ENCODE measurements at regions not wholly inside any gene's neighbourhood (a gene's known extent, or its start where the extent isn't known, plus 50 kb on each side); places are given as distances from the start of the nearest gene placed in this dataset.

- TF ChIP-seq ZNF462 (CRISPR knock-in tag; IDR thresholded peaks at IDR 0.05): no peak
- no peak for TF ChIP-seq ETS1 (IDR thresholded peaks at IDR 0.05)
- TF ChIP-seq ZNF331 (CRISPR knock-in tag; IDR thresholded peaks at IDR 0.05; ENCODE audit: low read depth): no peak
- TF ChIP-seq STAT1 (IDR thresholded peaks at IDR 0.05; ENCODE audit: unreplicated experiment): no peak
- TF ChIP-seq REST (IDR thresholded peaks at IDR 0.05; ENCODE audit: unreplicated experiment): no peak
- TF ChIP-seq ZNF114 (CRISPR knock-in tag; IDR thresholded peaks at IDR 0.05): no peak
Observed at GRCh38 chr14:40347675-40348074, 915.4 kb upstream of the FBXO33 start (continued).

All from GM23338 (cell line).